Transverse colon (tissue), 4 donors: ENCODE measurements at regions not wholly inside any gene's neighbourhood (a gene's known extent, or its start where the extent isn't known, plus 50 kb on each side); places are given as distances from the start of the nearest gene placed in this dataset.

Experiments used
- DNase-seq: peaks from one replicate; pipeline ENCODE4 v3.0.0-alpha.2; 2019
- H3K27ac ChIP-seq, 4 donors: fragments of 200-600 bp; sonication (generic); 2 replicates each; pipeline ENCODE4 v1.5.1; 2016 to 2018; ENCODE audit warnings: inconsistent platforms in 4 of 4
- H3K27me3 ChIP-seq: fragments of 200-600 bp; sonication (generic); 2 replicates; pipeline ENCODE4 v1.5.1; 2017; ENCODE audit warnings: inconsistent platforms
- H3K36me3 ChIP-seq, 4 donors: fragments of 200-600 bp; sonication (generic); 2 replicates each; pipeline ENCODE4 v1.5.1; 2017 to 2019; ENCODE audit warnings: inconsistent platforms in 4 of 4
- H3K4me1 ChIP-seq, 4 donors: fragments of 200-600 bp; sonication (generic); 2 replicates each; pipeline ENCODE4 v1.5.1; 2017 to 2020; ENCODE audit warnings: inconsistent platforms in 4 of 4
- H3K4me3 ChIP-seq, 4 donors: fragments of 200-600 bp; sonication (generic); 1 replicate in 1 of 4; 2 replicates in 3 of 4; pipeline versions ENCODE4 v1.5.1 to v1.6.1; 2017 to 2019; ENCODE audit warnings: inconsistent platforms in 4 of 4
- H3K9me3 ChIP-seq, 2 donors: fragments of 200-600 bp; sonication (generic); 2 replicates each; pipeline ENCODE4 v1.5.1; 2017 to 2019; ENCODE audit warnings: inconsistent platforms in 2 of 2
- CTCF ChIP-seq, 5 experiments: fragments of 200-600 bp in 3 of 5; fragments of 450-650 bp in 2 of 5; sonication (generic) in 3 of 5; IDR thresholded peaks; 1 replicate in 2 of 5; 2 replicates in 3 of 5; pipeline ENCODE4 v1.5.1; 2016 to 2017; ENCODE audit warnings: antibody characterized with exemption in 5 of 5, inconsistent platforms in 3 of 5, mild to moderate bottlenecking in 2 of 5, moderate library complexity in 1 of 5
- EP300 ChIP-seq: sonication (generic); formaldehyde crosslinking; IDR thresholded peaks from one replicate; pipeline ENCODE4 v1.6.1; 2017; ENCODE audit warnings: antibody characterized with exemption, low read depth
- POLR2A ChIP-seq: fragments of 450-650 bp; IDR thresholded peaks from one replicate; pipeline ENCODE4 v1.6.1; 2016; ENCODE audit warnings: antibody characterized with exemption, mild to moderate bottlenecking, moderate library complexity
- POLR2AphosphoS5 ChIP-seq, 3 donors: sonication (generic); formaldehyde crosslinking; IDR thresholded peaks; one replicate each; pipeline ENCODE4 v1.6.1; 2016; ENCODE audit warnings: antibody characterized with exemption in 3 of 3
- WGBS, 2 donors: methylation state at CpG; one replicate each; pipeline ENCODE4 v1.1.5; 2018; ENCODE audit warnings: low coverage in 1 of 2; 5-methylcytosine and 5-hydroxymethylcytosine counted together
- in situ Hi-C, 4 donors: fragments of 200-750 bp; cut with MboI; loops; one replicate each; pipeline versions ENCODE4 v1.15.0 to v1.15.1; 2017; ENCODE audit warnings: low sequenced_read_pairs in 3 of 4, low pct_ligation_motif_present in 1 of 4, low pct_unique_long_range_greater_than_20kb in 1 of 4
- intact Hi-C: fragments of 100-400 bp; cut with DNase I; formaldehyde crosslinking; loops from one replicate; pipeline ENCODE4 v1.15.1; 2023; ENCODE audit warnings: low total_unique reads

DNA sequence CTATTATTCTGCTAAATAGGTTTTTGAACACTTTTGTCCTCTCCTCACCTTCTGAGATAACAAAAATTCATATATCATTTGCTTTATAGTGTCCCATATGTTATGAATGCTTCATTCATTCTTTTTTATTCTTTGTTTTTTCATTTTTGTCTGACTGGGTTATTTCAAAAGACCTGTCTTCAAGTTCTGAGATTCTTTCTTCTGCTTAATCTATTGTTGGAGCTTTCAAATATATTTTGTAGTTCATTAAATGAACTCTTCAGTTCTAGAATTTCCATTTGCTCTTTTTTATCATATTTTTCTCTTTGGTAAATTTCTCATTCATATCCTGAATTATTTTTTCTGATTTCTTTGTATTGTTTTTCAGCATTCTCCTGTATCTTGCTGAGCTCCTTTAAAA lies 53.1 kb upstream of the SCIN start:
- Histone ChIP-seq H3K9me3 (no peaks in the 10 kb centered on the region), H3K27ac (no peak overlapping the region), H3K4me1 (no peaks in the 10 kb centered on the region), H3K36me3 (no peaks in the 10 kb centered on the region), H3K27me3 (no peaks in the 10 kb centered on the region), H3K4me3 (no peak overlapping the region)
- DNase-seq = no peak
- intact Hi-C loops = no loop called here
- no peak for TF ChIP-seq EP300
- TF ChIP-seq POLR2AphosphoS5 (IDR thresholded peaks at IDR 0.05) = no peak
- no peak for TF ChIP-seq CTCF (IDR thresholded peaks at IDR 0.05)
- TF ChIP-seq POLR2A = no peak
- in situ Hi-C loops = loop anchor here in 1 of 4 donors (25.0 kb wide), 1 partner anchor 745 kb away; no protein-coding TSS in a partner anchor

DNA sequence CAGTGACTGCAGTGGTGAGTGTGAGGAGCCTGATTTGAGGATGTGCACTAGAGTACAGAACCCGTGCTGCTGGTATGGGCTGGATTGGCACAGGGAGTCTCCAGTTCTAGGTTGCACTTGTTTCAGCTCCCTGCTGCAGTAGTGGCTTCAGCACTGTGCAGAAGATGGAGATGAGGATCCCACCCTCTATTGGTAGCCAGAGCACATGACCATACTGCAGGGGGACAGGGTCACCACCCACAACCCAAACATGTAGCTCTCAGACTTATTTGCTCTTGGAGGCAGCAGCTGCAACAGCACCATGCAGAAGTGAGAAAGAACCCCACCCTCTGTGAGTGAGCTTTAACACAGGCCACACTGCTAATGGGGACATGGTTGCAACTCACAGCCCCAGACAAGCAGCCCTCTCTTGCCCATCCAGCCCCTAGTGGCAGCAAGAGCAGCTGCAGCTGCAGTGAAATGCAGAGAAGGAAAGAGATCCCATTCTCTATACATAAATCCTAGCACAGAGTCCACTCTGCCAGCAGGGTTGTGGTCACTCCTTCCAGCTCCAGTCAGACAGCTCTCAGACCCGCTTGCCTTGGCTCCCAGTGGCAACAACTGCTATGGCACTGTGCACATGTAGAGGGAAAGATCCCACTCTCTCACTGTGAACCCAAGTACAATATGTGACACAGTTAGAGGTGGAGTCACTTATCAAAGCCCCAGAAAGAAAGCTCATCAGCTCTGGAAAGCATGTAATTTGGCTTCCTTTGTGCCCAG lies 51.4 kb upstream of the SCIN start:
- H3K27me3 ChIP-seq = no peaks in the 10 kb centered on the region
- TF ChIP-seq CTCF (IDR thresholded peaks at IDR 0.05) (peak in 3 of 5 experiments; percentile 31 to 38 (median 35)), POLR2A (no peak)
- in situ Hi-C loops = loop anchor here in 1 of 4 donors (25.0 kb wide), 1 partner anchor 743 kb away; no protein-coding TSS in a partner anchor
- H3K27ac ChIP-seq = no peak overlapping the region
- H3K4me1 ChIP-seq = no peaks in the 10 kb centered on the region
- no peaks in the 10 kb centered on the region for H3K9me3 ChIP-seq
- intact Hi-C loops = no loop called here
- H3K4me3 ChIP-seq = no peak overlapping the region
- WGBS, 2 donors = 100% methylated on average over 2 of the region's 2 CpGs; no CpG with 5 or more reads in 1 of the 2 donors
- no peaks in the 10 kb centered on the region for H3K36me3 ChIP-seq
- DNase-seq = no peak

DNA sequence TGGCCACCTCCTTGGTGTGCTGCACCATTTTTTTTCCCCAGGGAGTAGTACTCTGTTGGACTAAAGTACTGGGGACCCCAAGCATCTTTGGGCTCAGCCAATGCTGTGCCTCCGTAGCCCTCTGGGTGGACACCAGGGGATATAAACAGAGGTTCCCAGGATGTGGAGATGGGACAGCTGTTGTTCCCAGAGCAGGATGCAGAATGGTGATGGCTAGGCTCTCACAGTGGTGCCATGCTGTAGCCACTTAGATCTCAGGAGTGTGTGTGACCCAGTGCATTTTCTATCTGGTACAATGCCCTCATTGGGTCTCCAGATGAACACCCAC lies 50.9 kb upstream of the SCIN start:
- no peak for TF ChIP-seq EP300
- TF ChIP-seq CTCF (IDR thresholded peaks at IDR 0.05) = no peak
- TF ChIP-seq POLR2AphosphoS5 (IDR thresholded peaks at IDR 0.05) = no peak
- no peak for TF ChIP-seq POLR2A
- Histone ChIP-seq H3K27ac (no peak overlapping the region), H3K36me3 (no peaks in the 10 kb centered on the region), H3K4me1 (no peaks in the 10 kb centered on the region), H3K27me3 (no peaks in the 10 kb centered on the region), H3K9me3 (no peaks in the 10 kb centered on the region), H3K4me3 (no peak overlapping the region)
- no peak for DNase-seq
- in situ Hi-C loops = loop anchor here (5.0 to 25.0 kb wide), 5 partner anchors 98 to 745 kb away; no protein-coding TSS in a partner anchor
- intact Hi-C loops = no loop called here
- 87% methylated on average over 1 of the region's 1 CpG; no CpG with 5 or more reads in 1 of the 2 donors for WGBS, 2 donors
